HG02840 (cell line): ENCODE measurements at regions not wholly inside any gene's neighbourhood (a gene's known extent, or its start where the extent isn't known, plus 50 kb on each side); places are given as distances from the start of the nearest gene placed in this dataset.
"Not testable (repeated sequence)": the region's sequence is repeated elsewhere in the genome, so short reads cannot be mapped to it uniquely, and the experiment has no call there.

Experiments used
- ATAC-seq: cut with Tn5 transposase; IDR thresholded peaks from one replicate; pipeline ENCODE4 v1.9.1; 2021; ENCODE audit warnings: mild to moderate bottlenecking, moderate library complexity, moderate number of reproducible peaks; ENCODE audit not compliant: unreplicated experiment, low FRiP score

- ATAC-seq = no peak
Observed at GRCh38 chr3:181610083-181610972, 101.4 kb upstream of the SOX2 start.

- no peak for ATAC-seq
Observed at GRCh38 chr3:181609030-181609767, 102.5 kb upstream of the SOX2 start.

- ATAC-seq = no peak
Observed at GRCh38 chr3:181604267-181604666, 107.5 kb upstream of the SOX2 start.

- ATAC-seq = no peak
Observed at GRCh38 chr3:181596126-181596525, 115.6 kb upstream of the SOX2 start.

- not testable (repeated sequence) for ATAC-seq
Observed at GRCh38 chr3:181590939-181591338, 120.8 kb upstream of the SOX2 start.

GRCh38 chr3:181582619-181583018 lies 129.1 kb upstream of the SOX2 start:
- ATAC-seq = no peak

- ATAC-seq = no peak
Observed at GRCh38 chr3:181581656-181582055, 130.1 kb upstream of the SOX2 start.

- no peak for ATAC-seq
Observed at GRCh38 chr3:181578743-181579142, 133.0 kb upstream of the SOX2 start.

GRCh38 chr3:181572432-181572831 lies 139.3 kb upstream of the SOX2 start:
- ATAC-seq = no peak

GRCh38 chr3:181570472-181570871 lies 141.3 kb upstream of the SOX2 start:
- no peak for ATAC-seq

GRCh38 chr3:181569356-181569940 lies 142.3 kb upstream of the SOX2 start:
- no peak for ATAC-seq

- no peak for ATAC-seq
Observed at GRCh38 chr3:181568693-181569092, 143.0 kb upstream of the SOX2 start.

- no peak for ATAC-seq
Observed at GRCh38 chr3:181568248-181568647, 143.5 kb upstream of the SOX2 start.

- ATAC-seq = no peak
Observed at GRCh38 chr3:181567311-181568075, 144.2 kb upstream of the SOX2 start.

- no peak for ATAC-seq
Observed at GRCh38 chr3:181565416-181565815, 146.3 kb upstream of the SOX2 start.

GRCh38 chr3:181564222-181564621 lies 147.5 kb upstream of the SOX2 start:
- no peak for ATAC-seq

GRCh38 chr3:181561139-181562031 lies 150.3 kb upstream of the SOX2 start:
- ATAC-seq = no peak

- ATAC-seq = no peak
Observed at GRCh38 chr3:181558870-181559269, 152.9 kb upstream of the SOX2 start.

GRCh38 chr3:181555681-181556080 lies 156.0 kb upstream of the SOX2 start:
- ATAC-seq = no peak
